GM12878 (cell line): ENCODE measurements at regions not wholly inside any gene's neighbourhood (a gene's known extent, or its start where the extent isn't known, plus 50 kb on each side); places are given as distances from the start of the nearest gene placed in this dataset.

ENCODE experiments used
- ATAC-seq: fragments of 200-7000 bp; cut with Tn5 transposase; 3 replicates; pipeline ENCODE4 v1.9.1; 2020; ENCODE audit warnings: mild to moderate bottlenecking, moderate library complexity
- BruUV-seq: library from RNA; stranded (reverse); fragments of 400-500 nt; replicated peaks from 2 replicates; lab custom pipeline; 2021; lab: Mats Ljungman, UMichigan
- CTCF ChIA-PET: fragments of 300-600 bp; sonication (Branson Sonifier 250); formaldehyde crosslinking; extraction: SDS; loops from one replicate; lab custom pipeline; 2021; ENCODE audit warnings: inconsistent platforms; lab: Yijun Ruan, JAX
- POLR2A ChIA-PET: fragments of 350-600 bp; formaldehyde crosslinking; extraction: SDS; loops from one replicate; lab custom pipeline; 2021; ENCODE audit warnings: inconsistent platforms; lab: Charles Lee
- RAD21 ChIA-PET: fragments of 300-600 bp; sonication (Branson Sonifier 250); formaldehyde crosslinking; loops from one replicate; lab custom pipeline; 2023; ENCODE audit warnings: antibody characterized with exemption; ENCODE audit not compliant: unreplicated experiment; lab: Charles Lee
- SMC1A ChIA-PET: fragments of 300-600 bp; sonication (Branson Sonifier 250); formaldehyde crosslinking; loops from one replicate; lab custom pipeline; 2023; ENCODE audit not compliant: unreplicated experiment, uncharacterized antibody; lab: Charles Lee
- DNase-seq: peaks from one replicate; pipeline ENCODE4 v3.0.0-alpha.2; 2011; ENCODE audit warnings: low read depth, low spot score
- FAIRE-seq: peaks from 3 replicates; lab custom pipeline; 2011; peaks lifted over from hg19 to GRCh38; lab: Jason Lieb, UNC
- H2AFZ ChIP-seq: 2 replicates; pipeline ENCODE4 v1.6.0; 2011; ENCODE audit warnings: low read depth, low read length, control low read depth; ENCODE audit not compliant: control insufficient read depth
- H3K27ac ChIP-seq: 2 replicates; pipeline ENCODE4 v1.5.1; 2011; ENCODE audit warnings: control low read depth; ENCODE audit not compliant: control insufficient read depth, insufficient read depth
- H3K27me3 ChIP-seq, 2 experiments: replicated peaks in 1 of 2; 2 replicates each; pipeline versions ENCODE4 v1.6.0 to v1.6.1; 2011; ENCODE audit warnings: low read length in 1 of 2; ENCODE audit not compliant: control insufficient read depth in 2 of 2, insufficient read depth in 2 of 2
- H3K36me3 ChIP-seq, 2 experiments: 2 replicates each; pipeline ENCODE4 v1.5.1; 2011; ENCODE audit warnings: low read length in 1 of 2; ENCODE audit not compliant: control insufficient read depth in 2 of 2, insufficient read depth in 2 of 2
- H3K4me1 ChIP-seq: 2 replicates; pipeline ENCODE4 v1.6.1; 2011; ENCODE audit warnings: mild to moderate bottlenecking, low read length, moderate library complexity, mixed read lengths; ENCODE audit not compliant: control insufficient read depth, insufficient read depth
- H3K4me2 ChIP-seq: 2 replicates; pipeline ENCODE4 v1.6.0; 2011; ENCODE audit warnings: control low read depth; ENCODE audit not compliant: control insufficient read depth, insufficient read depth
- H3K4me3 ChIP-seq: fragments of 200-600 bp; sonication (generic); 2 replicates; pipeline ENCODE4 v1.5.1; 2016
- H3K79me2 ChIP-seq: 2 replicates; pipeline ENCODE4 v1.6.0; 2011; ENCODE audit warnings: low read length; ENCODE audit not compliant: control insufficient read depth, insufficient read depth
- H3K9ac ChIP-seq: 2 replicates; pipeline ENCODE4 v1.8.0; 2011; ENCODE audit warnings: low read length, control low read depth, mixed read lengths; ENCODE audit not compliant: control insufficient read depth, insufficient read depth
- H3K9me3 ChIP-seq: replicated peaks from 3 replicates; pipeline ENCODE4 v1.5.1; 2011; ENCODE audit warnings: mild to moderate bottlenecking, low read length; ENCODE audit not compliant: control insufficient read depth, insufficient read depth
- H4K20me1 ChIP-seq: 2 replicates; pipeline ENCODE4 v1.6.0; 2011; ENCODE audit not compliant: control insufficient read depth, insufficient read depth
- EP300 ChIP-seq, 2 experiments: fragments of 150-350 bp in 1 of 2; IDR thresholded peaks; 2 replicates each; pipeline ENCODE4 v1.6.1; 2011 to 2012; ENCODE audit warnings: low read depth in 2 of 2, low read length in 2 of 2, borderline replicate concordance in 1 of 2, improper control_type of control experiment in 1 of 2, inconsistent platforms in 1 of 2; ENCODE audit not compliant: control insufficient read depth in 1 of 2
- ESRRA ChIP-seq: IDR thresholded peaks from 2 replicates; pipeline ENCODE4 v1.6.1; 2012; ENCODE audit warnings: mild to moderate bottlenecking, low read length, improper control_type of control experiment
- FOXK2 ChIP-seq: fragments of 450-650 bp; IDR thresholded peaks from 2 replicates; pipeline ENCODE4 v1.6.1; 2017; ENCODE audit warnings: mild to moderate bottlenecking, moderate library complexity
- FOXM1 ChIP-seq: IDR thresholded peaks from 2 replicates; pipeline ENCODE4 v1.6.1; 2012; ENCODE audit warnings: low read depth, mild to moderate bottlenecking, inconsistent platforms, low read length, moderate library complexity
- HDAC6 ChIP-seq: fragments of 200-600 bp; sonication (generic); IDR thresholded peaks from one replicate; pipeline ENCODE4 v1.8.0; 2017; ENCODE audit warnings: antibody characterized with exemption; ENCODE audit not compliant: unreplicated experiment
- JUNB ChIP-seq: IDR thresholded peaks from 2 replicates; pipeline ENCODE4 v1.6.1; 2016; ENCODE audit warnings: antibody characterized with exemption, mild to moderate bottlenecking
- TARDBP ChIP-seq: IDR thresholded peaks from 2 replicates; pipeline ENCODE4 v1.6.1; 2016; ENCODE audit warnings: borderline replicate concordance
- WGBS: methylation state at CpG from one replicate; pipeline ENCODE4 v1.1.6; 2016; ENCODE audit warnings: low lambda C conversion rate; ENCODE audit not compliant: insufficient replicate concordance, insufficient coverage; ENCODE audit errors: missing lambda C conversion rate; 5-methylcytosine and 5-hydroxymethylcytosine counted together
- in situ Hi-C: fragments of 300-500 bp; cut with MboI; formaldehyde crosslinking; loops from 9 replicates; pipeline ENCODE4 v1.14.3; 2018; ENCODE audit warnings: mixed read lengths
- intact Hi-C: fragments of 100-400 bp; cut with micrococcal nuclease; formaldehyde crosslinking; loops from one replicate; pipeline ENCODE4 v1.14.2; 2022; ENCODE audit not compliant: unreplicated experiment
- TF ChIP-seq, protein P1 (sequence below): fragments of 450-650 bp; IDR thresholded peaks from 2 replicates; pipeline ENCODE4 v1.6.1; 2016; ENCODE audit warnings: mild to moderate bottlenecking
- TF ChIP-seq, protein P2 (sequence below): IDR thresholded peaks from 2 replicates; pipeline ENCODE4 v1.6.1; 2011; ENCODE audit warnings: borderline replicate concordance, low read depth, mild to moderate bottlenecking, moderate library complexity, mixed read lengths, low read length; ENCODE audit not compliant: insufficient read depth; ENCODE audit errors: extremely low read length
- TF ChIP-seq, protein P3 (sequence below): fragments of 450-650 bp; IDR thresholded peaks from 2 replicates; pipeline ENCODE4 v1.6.1; 2017; ENCODE audit warnings: low read depth, mild to moderate bottlenecking, moderate library complexity

DNA sequence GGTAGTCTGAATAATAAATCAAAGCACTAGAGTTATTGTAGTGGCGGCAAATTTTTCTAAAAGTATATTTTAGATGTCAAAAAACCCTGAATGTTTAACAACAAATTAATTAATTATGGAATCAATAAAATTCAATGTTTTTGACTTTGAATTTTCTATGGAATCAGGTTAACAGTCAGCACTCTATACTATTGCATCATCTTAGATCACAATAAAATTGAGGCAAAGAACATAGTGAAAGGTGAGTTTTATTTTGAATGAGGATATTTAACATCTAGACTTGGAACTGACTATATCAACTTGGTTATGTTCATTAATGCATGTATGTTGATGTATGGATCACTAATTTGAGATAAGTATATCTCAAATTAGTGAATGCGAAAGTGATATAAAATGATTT lies 148.5 kb downstream of the TNFSF18 start:
- in situ Hi-C loops (no loop called here), intact Hi-C loops (no loop called here)
- H3K27me3 ChIP-seq: peaks cover 1 to 7% of the 10 kb centered on the region in 2 experiments; a peak in 2 of 4 replicates
- POLR2A ChIA-PET: no interaction called here
- no peak overlapping the region for H3K4me2 ChIP-seq
- 48% methylated on average over 2 of the region's 2 CpGs for WGBS
- no peaks in the 10 kb centered on the region for H3K36me3 ChIP-seq
- no peak for ATAC-seq
- no peak for FAIRE-seq
- H3K4me1 ChIP-seq: no peaks in the 10 kb centered on the region
- CTCF ChIA-PET: no interaction called here
- H3K4me3 ChIP-seq: no peak overlapping the region
- RAD21 ChIA-PET: no interaction called here
- H2AFZ ChIP-seq: no peak overlapping the region
- H3K9me3 ChIP-seq: no peaks in the 10 kb centered on the region
- TF ChIP-seq TARDBP (no peak), ESRRA (no peak), JUNB (no peak), EP300 (IDR thresholded peaks at IDR 0.05; ENCODE audit: borderline replicate concordance in 1 of 2, control insufficient read depth in 1 of 2, low read depth in 2 of 2, low read length in 2 of 2) (no peak), HDAC6 (no peak), FOXK2 (no peak), FOXM1 (no peak)
- TF ChIP-seq, protein P1, sequence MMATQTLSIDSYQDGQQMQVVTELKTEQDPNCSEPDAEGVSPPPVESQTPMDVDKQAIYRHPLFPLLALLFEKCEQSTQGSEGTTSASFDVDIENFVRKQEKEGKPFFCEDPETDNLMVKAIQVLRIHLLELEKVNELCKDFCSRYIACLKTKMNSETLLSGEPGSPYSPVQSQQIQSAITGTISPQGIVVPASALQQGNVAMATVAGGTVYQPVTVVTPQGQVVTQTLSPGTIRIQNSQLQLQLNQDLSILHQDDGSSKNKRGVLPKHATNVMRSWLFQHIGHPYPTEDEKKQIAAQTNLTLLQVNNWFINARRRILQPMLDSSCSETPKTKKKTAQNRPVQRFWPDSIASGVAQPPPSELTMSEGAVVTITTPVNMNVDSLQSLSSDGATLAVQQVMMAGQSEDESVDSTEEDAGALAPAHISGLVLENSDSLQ: no peak
- TF ChIP-seq, protein P2, sequence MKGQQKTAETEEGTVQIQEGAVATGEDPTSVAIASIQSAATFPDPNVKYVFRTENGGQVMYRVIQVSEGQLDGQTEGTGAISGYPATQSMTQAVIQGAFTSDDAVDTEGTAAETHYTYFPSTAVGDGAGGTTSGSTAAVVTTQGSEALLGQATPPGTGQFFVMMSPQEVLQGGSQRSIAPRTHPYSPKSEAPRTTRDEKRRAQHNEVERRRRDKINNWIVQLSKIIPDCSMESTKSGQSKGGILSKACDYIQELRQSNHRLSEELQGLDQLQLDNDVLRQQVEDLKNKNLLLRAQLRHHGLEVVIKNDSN: no peak
- TF ChIP-seq, protein P3, sequence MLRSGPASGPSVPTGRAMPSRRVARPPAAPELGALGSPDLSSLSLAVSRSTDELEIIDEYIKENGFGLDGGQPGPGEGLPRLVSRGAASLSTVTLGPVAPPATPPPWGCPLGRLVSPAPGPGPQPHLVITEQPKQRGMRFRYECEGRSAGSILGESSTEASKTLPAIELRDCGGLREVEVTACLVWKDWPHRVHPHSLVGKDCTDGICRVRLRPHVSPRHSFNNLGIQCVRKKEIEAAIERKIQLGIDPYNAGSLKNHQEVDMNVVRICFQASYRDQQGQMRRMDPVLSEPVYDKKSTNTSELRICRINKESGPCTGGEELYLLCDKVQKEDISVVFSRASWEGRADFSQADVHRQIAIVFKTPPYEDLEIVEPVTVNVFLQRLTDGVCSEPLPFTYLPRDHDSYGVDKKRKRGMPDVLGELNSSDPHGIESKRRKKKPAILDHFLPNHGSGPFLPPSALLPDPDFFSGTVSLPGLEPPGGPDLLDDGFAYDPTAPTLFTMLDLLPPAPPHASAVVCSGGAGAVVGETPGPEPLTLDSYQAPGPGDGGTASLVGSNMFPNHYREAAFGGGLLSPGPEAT: no peak
- TF ChIP-seq, all 136 proteins: peak for 0
- Histone ChIP-seq H3K27ac (no peak overlapping the region), H4K20me1 (no peaks in the 10 kb centered on the region), H3K9ac (no peak overlapping the region), H3K79me2 (no peaks in the 10 kb centered on the region)
- SMC1A ChIA-PET: interaction anchor here (1.5 kb wide), 1 partner anchor 8 kb away, joined by 4 read pairs; no protein-coding TSS in a partner anchor
- no TSS peak for BruUV-seq
- DNase-seq: no peak
